SK-MEL-5 (cell line): ENCODE measurements at regions not wholly inside any gene's neighbourhood (a gene's known extent, or its start where the extent isn't known, plus 50 kb on each side); places are given as distances from the start of the nearest gene placed in this dataset.

Source experiments
- DNase-seq: peaks from one replicate; pipeline ENCODE4 v3.0.0-alpha.2; 2016; ENCODE audit warnings: low read depth, low spot score
- in situ Hi-C: cut with HindIII; loops from 2 replicates; pipeline ENCODE4 v1.10.0; 2016; ENCODE audit warnings: low sequenced_read_pairs, high pct_unique_total_duplicates, low pct_unique_long_range_greater_than_20kb

DNA sequence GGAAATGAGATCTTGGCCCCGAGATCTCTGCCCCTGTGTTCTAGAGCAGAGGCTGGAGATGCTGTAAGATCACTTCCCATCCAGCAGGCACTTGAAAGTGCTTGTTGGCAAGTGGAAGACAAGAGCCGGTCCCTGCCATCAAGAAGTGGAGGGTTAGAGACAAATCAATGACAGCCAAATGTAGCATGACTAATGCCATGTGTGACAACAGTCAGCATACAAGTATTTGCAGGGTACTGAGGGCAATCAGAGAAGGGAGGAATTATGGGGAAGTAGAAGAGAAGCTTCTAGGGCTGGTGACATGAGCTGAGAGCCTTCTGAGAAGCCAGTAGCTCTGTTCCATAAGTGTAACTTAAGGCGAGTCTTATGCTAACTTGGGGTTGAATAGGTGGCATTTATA lies 58.6 kb downstream of the TMEM17 start:
- in situ Hi-C loops, result no loop called here

DNA sequence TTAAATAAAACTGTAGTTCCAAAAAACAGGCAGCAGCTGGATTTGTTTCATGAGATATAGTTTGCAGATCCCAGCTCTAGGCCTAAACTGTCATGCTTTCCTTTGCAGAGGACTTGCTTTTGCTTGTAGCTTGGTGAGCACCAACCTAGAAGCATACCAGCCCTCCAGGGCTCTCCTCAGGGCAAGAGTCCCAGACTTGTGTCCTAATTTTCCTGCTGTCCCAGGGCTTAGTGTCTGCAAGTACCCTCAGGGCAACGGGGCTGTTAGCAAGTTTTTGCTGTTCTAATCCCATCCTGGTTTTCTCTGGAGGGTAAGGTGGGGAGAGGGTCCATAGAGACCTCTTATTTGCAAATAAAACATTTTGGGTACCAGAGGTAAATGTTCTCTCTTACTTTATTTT lies 59.5 kb downstream of the TMEM17 start:
- in situ Hi-C loops, result no loop called here
- no peak for DNase-seq

More for the DNA sequence above, 58.6 kb downstream of the TMEM17 start:
- DNase-seq, result no peak

DNA sequence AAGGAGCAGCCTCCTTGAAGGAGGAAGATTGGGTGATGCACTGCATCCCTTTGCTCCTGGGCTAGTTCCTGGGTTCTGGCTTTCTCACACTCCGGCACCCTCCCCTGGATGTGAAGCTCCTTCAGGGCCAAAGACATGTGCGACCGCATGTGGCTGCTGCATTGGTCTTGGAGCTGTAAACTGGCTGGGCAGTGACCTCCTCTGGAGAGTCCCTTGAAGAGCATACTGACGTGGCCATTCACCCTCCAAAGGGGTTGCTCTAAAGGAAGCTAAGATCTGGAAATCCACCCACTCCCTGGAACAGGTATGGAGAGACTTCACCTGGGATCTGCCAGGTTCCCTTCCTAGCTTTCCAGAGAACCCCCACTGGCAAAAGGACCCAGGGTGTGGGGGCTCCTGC lies 62.1 kb downstream of the TMEM17 start:
- peak; percentile 46 for DNase-seq

DNA sequence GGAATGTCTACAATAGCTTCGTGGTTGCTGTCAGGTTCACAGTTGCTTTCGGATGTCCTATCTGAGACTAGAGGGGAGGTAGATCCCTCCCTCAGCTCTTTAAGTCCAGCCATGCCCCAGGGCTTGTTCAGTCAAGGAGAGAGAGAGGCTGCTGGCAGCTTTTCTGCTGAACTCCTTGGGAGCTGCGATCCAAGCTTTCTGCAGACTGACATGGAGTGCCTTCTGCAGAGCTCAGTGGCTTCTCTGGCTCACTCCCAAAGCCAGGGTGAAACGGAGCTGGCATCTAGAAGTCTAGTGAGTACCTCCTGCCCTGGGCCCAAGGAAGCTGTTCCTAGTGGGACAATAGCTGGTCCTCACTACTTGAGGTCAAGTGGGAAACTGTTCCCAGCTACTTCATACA lies 62.5 kb downstream of the TMEM17 start:
- in situ Hi-C loops, result no loop called here
- no peak for DNase-seq

More for the DNA sequence above, 62.1 kb downstream of the TMEM17 start:
- in situ Hi-C loops, result no loop called here

- in situ Hi-C loops, result no loop called here
Measured at GRCh38 chr2:62441824-62442223, 64.2 kb downstream of the TMEM17 start.

GRCh38 chr2:62441421-62441820 lies 64.6 kb downstream of the TMEM17 start:
- no peak for DNase-seq
- in situ Hi-C loops, result no loop called here

More at GRCh38 chr2:62441824-62442223, 64.2 kb downstream of the TMEM17 start:
- DNase-seq, result no peak

DNA sequence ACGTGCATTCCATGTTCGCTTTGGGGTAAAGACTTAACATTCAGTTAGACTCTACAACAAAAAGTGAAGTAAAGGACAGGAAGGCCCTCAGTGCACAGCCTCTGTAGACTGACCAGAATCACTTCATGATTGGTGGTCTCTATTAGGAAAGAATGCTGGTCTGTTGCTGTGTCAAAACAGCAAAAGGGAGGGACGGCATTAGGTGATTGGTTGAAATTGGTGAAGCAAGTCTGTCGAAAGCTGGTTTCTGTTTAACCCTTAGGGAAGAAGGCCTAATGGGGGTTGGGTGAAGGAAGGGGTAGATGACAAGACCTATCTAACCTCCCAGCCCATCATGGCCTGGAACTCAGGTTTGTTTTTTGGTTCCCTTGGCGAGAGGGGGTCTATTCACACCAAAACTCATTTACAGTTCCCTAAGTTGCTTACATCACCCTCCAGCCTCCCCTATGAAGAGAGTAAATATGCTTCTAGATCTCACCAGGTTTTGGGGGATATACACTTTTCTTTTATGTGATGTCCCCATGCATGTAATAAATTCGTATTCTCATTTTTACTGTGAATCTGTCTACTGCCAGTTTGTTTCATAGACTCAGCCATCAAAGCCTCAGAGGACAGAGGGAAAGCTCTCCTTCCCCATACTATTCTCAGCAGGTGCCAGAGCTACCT lies 65.6 kb downstream of the TMEM17 start:
- DNase-seq, result no peak
- in situ Hi-C loops, result no loop called here

GRCh38 chr2:62439425-62439824 lies 66.6 kb downstream of the TMEM17 start:
- in situ Hi-C loops, result no loop called here
- no peak for DNase-seq

- DNase-seq, result no peak
- in situ Hi-C loops, result no loop called here
Measured at GRCh38 chr2:62437785-62438184, 68.2 kb downstream of the TMEM17 start.

DNA sequence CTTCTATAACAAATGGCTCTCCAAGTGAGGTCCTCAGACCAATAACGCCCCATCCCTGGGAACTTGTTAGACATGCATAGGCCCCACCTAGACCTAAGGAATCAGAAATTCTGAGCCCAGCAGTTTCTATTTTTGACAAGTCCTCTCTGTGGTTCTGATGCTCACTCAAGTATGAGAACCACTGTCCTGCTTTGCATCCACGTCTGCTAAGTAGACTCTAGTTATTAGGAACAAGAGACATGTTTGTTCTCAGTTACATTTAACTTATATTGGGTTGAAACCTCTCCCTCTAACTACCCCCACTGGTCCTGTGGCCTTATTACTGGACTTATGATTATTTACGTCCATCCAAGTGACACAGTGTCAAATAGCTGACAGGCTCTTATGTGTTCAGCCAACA lies 70.3 kb downstream of the TMEM17 start:
- in situ Hi-C loops, result no loop called here
- DNase-seq, result no peak

GRCh38 chr2:62432407-62432806 lies 73.6 kb downstream of the TMEM17 start:
- no peak for DNase-seq
- in situ Hi-C loops, result no loop called here

GRCh38 chr2:62431512-62431911 lies 74.5 kb downstream of the TMEM17 start:
- no peak for DNase-seq
- in situ Hi-C loops, result no loop called here

- no peak for DNase-seq
- in situ Hi-C loops, result no loop called here
Measured at GRCh38 chr2:62430146-62430545, 75.8 kb downstream of the TMEM17 start.

DNA sequence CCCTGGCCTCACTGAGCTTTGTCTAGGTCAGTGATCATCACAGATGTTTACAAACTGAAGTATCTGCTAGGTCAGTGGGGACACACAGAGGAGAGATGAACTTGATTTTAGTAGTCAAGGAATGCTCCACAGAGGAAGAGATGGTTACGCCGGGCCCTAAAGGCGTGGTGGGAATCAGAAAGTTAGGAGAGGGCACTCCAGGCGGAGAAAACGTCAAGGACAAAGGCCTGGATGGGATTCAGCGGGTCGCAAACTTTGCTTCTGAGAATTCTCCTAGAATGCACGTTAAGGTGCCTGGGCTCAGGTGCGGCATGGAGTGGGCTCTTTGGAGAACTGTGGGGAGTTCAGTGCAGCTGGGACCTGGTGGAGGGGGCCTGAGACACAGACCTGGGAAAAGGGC lies 78.8 kb downstream of the TMEM17 start:
- DNase-seq, result no peak
- in situ Hi-C loops, result no loop called here

GRCh38 chr2:62426154-62426912 lies 79.7 kb downstream of the TMEM17 start:
- in situ Hi-C loops, result no loop called here
- no peak for DNase-seq

DNA sequence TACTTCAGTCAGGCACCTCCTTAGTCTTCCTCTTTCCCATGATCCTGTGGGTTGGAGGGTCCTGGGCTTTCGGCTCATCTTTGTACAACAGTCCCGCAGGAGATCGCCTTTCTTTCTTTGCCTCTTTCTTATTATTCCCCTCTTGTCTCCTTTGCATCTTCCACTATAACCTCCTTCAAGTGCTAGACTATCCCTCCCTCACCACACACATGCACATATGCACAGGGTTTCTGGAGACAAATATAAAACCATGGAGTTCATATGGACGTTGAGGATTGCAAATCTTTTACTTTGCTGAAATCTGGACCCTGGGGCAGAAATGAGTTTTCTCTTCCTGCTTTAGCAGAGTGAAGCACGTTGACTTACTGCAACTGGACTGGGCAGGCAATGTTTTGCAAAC lies 80.3 kb downstream of the TMEM17 start:
- in situ Hi-C loops, result no loop called here
- DNase-seq, result no peak

DNA sequence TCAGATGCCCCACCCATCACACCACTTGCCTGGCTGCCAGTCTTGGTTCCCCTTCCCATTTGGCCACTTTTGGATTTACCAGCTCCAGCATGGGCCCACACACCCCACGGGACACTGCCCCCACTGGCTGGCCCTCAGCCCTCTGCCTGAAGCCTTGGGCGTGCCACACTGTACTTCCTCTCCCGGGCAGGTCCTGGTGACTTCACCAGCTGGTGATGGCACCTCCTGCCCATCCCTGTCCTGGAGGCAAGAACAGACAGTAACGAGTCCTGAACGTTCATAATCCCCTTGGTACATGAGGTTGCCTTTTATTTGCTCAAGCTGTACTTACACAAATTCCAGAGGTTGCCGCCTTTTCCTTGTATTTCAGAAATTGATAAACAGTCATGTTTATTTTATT lies 81.1 kb downstream of the TMEM17 start:
- in situ Hi-C loops, result no loop called here
- DNase-seq, result no peak

- peak; percentile 72 for DNase-seq
- in situ Hi-C loops, result no loop called here
Measured at GRCh38 chr2:62423883-62424458, 82.0 kb downstream of the TMEM17 start.

DNA sequence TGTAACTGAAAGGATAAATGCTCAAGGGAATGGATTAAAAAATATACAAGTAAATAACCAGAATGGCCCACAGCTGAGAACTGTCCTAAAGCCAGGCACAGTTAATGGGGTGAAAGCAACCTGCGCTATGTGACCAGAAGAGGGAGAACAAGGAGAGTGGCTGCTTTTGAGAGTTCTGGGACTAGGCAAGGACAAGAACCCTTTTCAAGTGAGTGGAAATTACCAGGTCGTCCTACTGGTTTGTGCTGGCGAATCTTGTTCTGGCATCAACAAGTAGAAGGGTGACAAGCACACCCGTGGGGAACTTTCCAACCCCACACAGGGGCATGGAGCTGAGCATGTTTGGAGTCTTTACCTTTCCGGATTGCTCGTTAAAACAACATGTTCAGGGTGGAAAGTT lies 82.8 kb downstream of the TMEM17 start:
- in situ Hi-C loops, result no loop called here
- DNase-seq, result peak; percentile 56
